CD4-positive, alpha-beta T cell (primary cell): ENCODE measurements at regions not wholly inside any gene's neighbourhood (a gene's known extent, or its start where the extent isn't known, plus 50 kb on each side); places are given as distances from the start of the nearest gene placed in this dataset.
"Not testable (repeated sequence)": the region's sequence is repeated elsewhere in the genome, so short reads cannot be mapped to it uniquely, and the experiment has no call there.

Source experiments
- ATAC-seq: fragments of 200-7000 bp; cut with Tn5 transposase; one replicate; pipeline ENCODE4 v1.10.0; 2022; ENCODE audit warnings: mild to moderate bottlenecking; ENCODE audit not compliant: poor library complexity
- CTCF ChIA-PET: fragments of 350-600 bp; sonication (Branson Sonifier 250); formaldehyde crosslinking; loops from one replicate; lab custom pipeline; 2021; ENCODE audit warnings: antibody characterized with exemption, inconsistent platforms; lab: Charles Lee
- POLR2A ChIA-PET: fragments of 350-600 bp; sonication (Branson Sonifier 250); formaldehyde crosslinking; loops from one replicate; lab custom pipeline; 2021; ENCODE audit warnings: antibody characterized with exemption, inconsistent platforms; lab: Charles Lee
- DNase-seq, 14 experiments: peaks; one replicate each; pipeline ENCODE4 v3.0.0-alpha.2; 2013 to 2020; ENCODE audit warnings: mixed read lengths in 2 of 14
- H3K27ac ChIP-seq, 2 donors: one replicate each; pipeline versions ENCODE4 v1.5.1 to v1.7.0; 2013; ENCODE audit warnings: low read length in 2 of 2, low read depth in 1 of 2, mild to moderate bottlenecking in 1 of 2
- H3K27me3 ChIP-seq, 2 experiments: 1 replicate in 1 of 2; 2 replicates in 1 of 2; pipeline versions ENCODE4 v1.6.1 to v1.7.0; 2013; ENCODE audit warnings: low read length in 2 of 2, control low read depth in 1 of 2, mild to moderate bottlenecking in 1 of 2, moderate library complexity in 1 of 2; ENCODE audit not compliant: insufficient read depth in 2 of 2, control insufficient read depth in 1 of 2
- H3K36me3 ChIP-seq: one replicate; pipeline ENCODE4 v1.6.1; 2013; ENCODE audit warnings: low read length, control low read depth; ENCODE audit not compliant: insufficient read depth
- H3K4me1 ChIP-seq: one replicate; pipeline ENCODE4 v1.6.1; 2013; ENCODE audit warnings: low read length, control low read depth; ENCODE audit not compliant: insufficient read depth
- H3K4me3 ChIP-seq: one replicate; pipeline ENCODE4 v1.5.1; 2013; ENCODE audit warnings: mild to moderate bottlenecking, low read length, moderate library complexity
- H3K9me3 ChIP-seq, 2 experiments: 1 replicate in 1 of 2; 2 replicates in 1 of 2; pipeline versions ENCODE4 v1.6.1 to v1.7.0; 2013; ENCODE audit warnings: low read length in 2 of 2, mild to moderate bottlenecking in 2 of 2, control low read depth in 1 of 2, moderate library complexity in 1 of 2; ENCODE audit not compliant: control insufficient read depth in 1 of 2, insufficient read depth in 1 of 2
- H3K27ac Mint-ChIP-seq: one replicate; pipeline ENCODE4 v1.8.0; 2020; ENCODE audit warnings: mixed read lengths
- H3K27me3 Mint-ChIP-seq: one replicate; pipeline ENCODE4 v1.8.0; 2021; ENCODE audit warnings: mixed read lengths
- H3K36me3 Mint-ChIP-seq: one replicate; pipeline ENCODE4 v1.8.0; 2021; ENCODE audit warnings: low read depth, mixed read lengths
- H3K4me1 Mint-ChIP-seq: one replicate; pipeline ENCODE4 v1.8.0; 2021; ENCODE audit warnings: low read depth, mixed read lengths
- H3K4me3 Mint-ChIP-seq: one replicate; pipeline ENCODE4 v1.8.0; 2020; ENCODE audit warnings: mild to moderate bottlenecking, mixed read lengths
- H3K9me3 Mint-ChIP-seq: one replicate; pipeline ENCODE4 v1.8.0; 2020; ENCODE audit warnings: mixed read lengths
- CTCF ChIP-seq: fragments of 200-600 bp; IDR thresholded peaks from one replicate; pipeline ENCODE4 v1.8.0; 2022; ENCODE audit warnings: antibody characterized with exemption, mild to moderate bottlenecking
- intact Hi-C, 2 experiments: fragments of 100-400 bp; cut with DNase I in 1 of 2; cut with micrococcal nuclease in 1 of 2; formaldehyde crosslinking; loops; one replicate each; pipeline versions ENCODE4 v1.15.1 to v1.9.0; 2023 to 2025; cut with DNase I, micrococcal nuclease

- no peaks in the 10 kb centered on the region for H3K9me3 Mint-ChIP-seq
- no peak overlapping the region for H3K27ac ChIP-seq
Measured at GRCh38 chr11:16587670-16588069, 150.8 kb upstream of the C11orf58 start.

DNA sequence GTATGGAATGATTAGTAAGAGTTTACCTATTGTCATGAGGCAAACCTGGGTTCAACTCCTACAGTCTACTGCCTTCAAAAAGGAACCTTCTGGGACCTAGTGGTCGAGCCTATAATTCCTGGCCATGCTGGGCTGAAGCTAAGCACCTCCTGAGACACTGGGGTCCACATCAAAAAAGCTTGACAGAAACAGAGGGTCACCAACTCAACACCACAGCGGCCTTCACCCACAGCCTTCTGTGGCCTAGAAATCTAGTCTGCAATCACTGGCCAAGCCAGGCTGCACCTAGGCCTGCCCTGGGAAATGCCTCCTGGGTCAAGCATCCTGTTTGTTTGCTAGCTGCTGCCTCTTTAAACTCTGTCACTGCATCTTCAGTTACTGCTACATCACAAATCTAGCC lies 153.9 kb upstream of the C11orf58 start:
- Mint-ChIP-seq H3K27me3 (peaks cover 18% of the 10 kb centered on the region), H3K9me3 (no peaks in the 10 kb centered on the region), H3K36me3 (no peaks in the 10 kb centered on the region), H3K4me3 (no peak overlapping the region), H3K4me1 (no peaks in the 10 kb centered on the region), H3K27ac (no peak overlapping the region)
- intact Hi-C loops, result no loop called here
- POLR2A ChIA-PET, result no interaction called here
- no peaks in the 10 kb centered on the region for H3K9me3 ChIP-seq
- ATAC-seq (no peak), DNase-seq (no peak)
- no peak overlapping the region for H3K4me3 ChIP-seq
- no peaks in the 10 kb centered on the region for H3K27me3 ChIP-seq
- no peak for TF ChIP-seq CTCF
- H3K36me3 ChIP-seq, result no peaks in the 10 kb centered on the region
- CTCF ChIA-PET, result no interaction called here
- no peak overlapping the region for H3K27ac ChIP-seq
- no peaks in the 10 kb centered on the region for H3K4me1 ChIP-seq

More at GRCh38 chr11:16587670-16588069, 150.8 kb upstream of the C11orf58 start:
- H3K27me3 Mint-ChIP-seq, result peaks cover 19% of the 10 kb centered on the region
- H3K27me3 ChIP-seq, result no peaks in the 10 kb centered on the region
- intact Hi-C loops, result no loop called here
- no peaks in the 10 kb centered on the region for H3K4me1 ChIP-seq
- no peak overlapping the region for H3K27ac Mint-ChIP-seq
- ATAC-seq, result no peak
- H3K4me1 Mint-ChIP-seq, result no peaks in the 10 kb centered on the region
- TF ChIP-seq CTCF, result no peak
- ChIA-PET CTCF (no interaction called here), POLR2A (no interaction called here)
- no peaks in the 10 kb centered on the region for H3K36me3 Mint-ChIP-seq
- DNase-seq, result no peak
- H3K9me3 ChIP-seq, result no peaks in the 10 kb centered on the region
- no peak overlapping the region for H3K4me3 ChIP-seq
- no peaks in the 10 kb centered on the region for H3K36me3 ChIP-seq
- no peak overlapping the region for H3K4me3 Mint-ChIP-seq

DNA sequence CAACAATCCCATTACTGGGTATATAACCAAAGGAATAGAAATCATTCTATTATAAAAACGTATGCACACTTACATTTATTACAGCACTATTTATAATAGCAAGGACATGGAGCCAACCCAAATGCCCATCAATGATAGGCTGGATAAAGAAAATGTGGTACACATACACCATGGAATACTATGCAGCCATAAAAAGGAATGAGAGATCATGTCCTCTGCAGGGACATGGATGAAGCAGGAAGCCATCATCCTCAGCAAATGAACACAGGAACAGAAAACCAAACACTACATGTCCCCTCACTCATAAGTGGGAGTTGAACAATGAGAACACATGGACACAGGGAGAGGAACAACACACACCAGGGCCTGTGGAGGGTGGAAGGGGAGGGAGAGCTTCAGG lies 157.4 kb upstream of the C11orf58 start:
- H3K27ac Mint-ChIP-seq, CTCF ChIA-PET, POLR2A ChIA-PET: not testable (repeated sequence)

GRCh38 chr11:16577490-16577889 lies 161.0 kb upstream of the C11orf58 start:
- Histone ChIP-seq H3K36me3 (no peaks in the 10 kb centered on the region), H3K4me3 (no peak overlapping the region), H3K9me3 (no peaks in the 10 kb centered on the region), H3K27ac (no peak overlapping the region), H3K4me1 (no peaks in the 10 kb centered on the region), H3K27me3 (no peaks in the 10 kb centered on the region)
- no peak for DNase-seq
- Mint-ChIP-seq H3K36me3 (no peaks in the 10 kb centered on the region), H3K27ac (no peak overlapping the region), H3K4me1 (no peaks in the 10 kb centered on the region), H3K4me3 (no peak overlapping the region), H3K27me3 (peaks cover 13% of the 10 kb centered on the region), H3K9me3 (no peaks in the 10 kb centered on the region)
- intact Hi-C loops, result no loop called here
- no peak for ATAC-seq
- ChIA-PET POLR2A (no interaction called here), CTCF (no interaction called here)
- no peak for TF ChIP-seq CTCF

More for the DNA sequence above, 157.4 kb upstream of the C11orf58 start:
- DNase-seq, H3K4me1 Mint-ChIP-seq, H3K9me3 Mint-ChIP-seq, H3K27ac ChIP-seq, intact Hi-C loops, H3K27me3 Mint-ChIP-seq, ATAC-seq, H3K36me3 ChIP-seq, H3K4me1 ChIP-seq, H3K27me3 ChIP-seq, H3K9me3 ChIP-seq, H3K4me3 Mint-ChIP-seq, H3K4me3 ChIP-seq, H3K36me3 Mint-ChIP-seq: not testable (repeated sequence)

GRCh38 chr11:16574889-16575288 lies 163.6 kb upstream of the C11orf58 start:
- H3K27me3 Mint-ChIP-seq, H3K4me3 Mint-ChIP-seq, H3K27ac ChIP-seq, H3K4me1 Mint-ChIP-seq, DNase-seq, POLR2A ChIA-PET, H3K9me3 Mint-ChIP-seq, ATAC-seq, H3K27ac Mint-ChIP-seq, H3K36me3 Mint-ChIP-seq, H3K4me3 ChIP-seq, H3K9me3 ChIP-seq, intact Hi-C loops, H3K4me1 ChIP-seq, CTCF ChIA-PET, H3K36me3 ChIP-seq, H3K27me3 ChIP-seq: not testable (repeated sequence)
